Stimulated activated CD8-positive, alpha-beta memory T cell treated with anti-CD3 and anti-CD28 coated beads, Interleukin-15, amount 100 ng/mL, for 48 hours (primary cell): ENCODE measurements at regions not wholly inside any gene's neighbourhood (a gene's known extent, or its start where the extent isn't known, plus 50 kb on each side); places are given as distances from the start of the nearest gene placed in this dataset.

ENCODE experiments used
- DNase-seq, 2 donors: peaks; one replicate each; pipeline ENCODE4 v3.0.0-alpha.2; 2020; ENCODE audit warnings: low read depth in 2 of 2

- no peak for DNase-seq
Measured at GRCh38 chr5:15261269-15261995, 238.5 kb upstream of the FBXL7 start.

- no peak for DNase-seq
Measured at GRCh38 chr5:15260356-15261268, 239.4 kb upstream of the FBXL7 start.

- no peak for DNase-seq
Measured at GRCh38 chr5:15256485-15256884, 243.5 kb upstream of the FBXL7 start.

- no peak for DNase-seq
Measured at GRCh38 chr5:15255576-15255975, 244.4 kb upstream of the FBXL7 start.

GRCh38 chr5:15254607-15255006 lies 245.4 kb upstream of the FBXL7 start:
- no peak for DNase-seq

GRCh38 chr5:15252331-15252730 lies 247.6 kb upstream of the FBXL7 start:
- no peak for DNase-seq

GRCh38 chr5:15249152-15249551 lies 250.8 kb upstream of the FBXL7 start:
- DNase-seq = no peak

GRCh38 chr5:15248731-15249130 lies 251.2 kb upstream of the FBXL7 start:
- no peak for DNase-seq

GRCh38 chr5:15245913-15246312 lies 254.1 kb upstream of the FBXL7 start:
- no peak for DNase-seq

GRCh38 chr5:15243301-15244020 lies 256.5 kb upstream of the FBXL7 start:
- DNase-seq = no peak

GRCh38 chr5:15241216-15241821 lies 258.7 kb upstream of the FBXL7 start:
- no peak for DNase-seq

GRCh38 chr5:15238006-15238405 lies 262.0 kb upstream of the FBXL7 start:
- DNase-seq = no peak

GRCh38 chr5:15236911-15237508 lies 263.0 kb upstream of the FBXL7 start:
- no peak for DNase-seq

GRCh38 chr5:15234911-15235310 lies 265.1 kb upstream of the FBXL7 start:
- DNase-seq = no peak

- no peak for DNase-seq
Measured at GRCh38 chr5:15234366-15234765, 265.6 kb upstream of the FBXL7 start.

GRCh38 chr5:15233566-15233965 lies 266.4 kb upstream of the FBXL7 start:
- DNase-seq = no peak

GRCh38 chr5:15222156-15222555 lies 277.8 kb upstream of the FBXL7 start:
- DNase-seq = no peak

- DNase-seq = no peak
Measured at GRCh38 chr5:15220642-15221173, 279.3 kb upstream of the FBXL7 start.

GRCh38 chr5:15215056-15215455 lies 284.9 kb upstream of the FBXL7 start:
- DNase-seq = no peak

GRCh38 chr5:15214010-15214409 lies 286.0 kb upstream of the FBXL7 start:
- no peak for DNase-seq

GRCh38 chr5:15209053-15209762 lies 290.8 kb upstream of the FBXL7 start:
- no peak for DNase-seq
